K562 (cell line): ENCODE measurements at regions not wholly inside any gene's neighbourhood (a gene's known extent, or its start where the extent isn't known, plus 50 kb on each side); places are given as distances from the start of the nearest gene placed in this dataset.

Experiments used
- ATAC-seq: fragments of 200-7000 bp; cut with Tn5 transposase; 3 replicates; pipeline ENCODE4 v1.9.1; 2020; ENCODE audit warnings: moderate library complexity
- BruUV-seq: library from RNA; stranded (reverse); fragments of 400-500 nt; replicated peaks from 2 replicates; lab custom pipeline; 2021; lab: Mats Ljungman, UMichigan
- CTCF ChIA-PET: fragments of 300-600 bp; formaldehyde crosslinking; extraction: SDS; loops from one replicate; lab custom pipeline; 2021; ENCODE audit warnings: low intra/inter-chr PET ratio; lab: Yijun Ruan, JAX
- POLR2A ChIA-PET: fragments of 300-600, 350-650 bp; sonication (Branson Sonifier 250); formaldehyde crosslinking; extraction: SDS; loops from one replicate; lab custom pipeline; 2021; ENCODE audit warnings: antibody characterized with exemption, inconsistent platforms; lab: Yijun Ruan, JAX
- DNase-seq, 4 experiments: peaks; one replicate each; pipeline versions ENCODE4 v3.0.0 to v3.0.0-alpha.2; 2011 to 2018; ENCODE audit warnings: low spot score in 3 of 4, mixed read lengths in 3 of 4; ENCODE audit errors: extremely low read depth in 1 of 4
- FAIRE-seq: peaks from 2 replicates; lab custom pipeline; 2011; peaks lifted over from hg19 to GRCh38; lab: Jason Lieb, UNC
- H2AFZ ChIP-seq: 2 replicates; pipeline ENCODE4 v1.6.0; 2011; ENCODE audit warnings: low read depth, low read length, control low read depth, inconsistent platforms
- H3K27ac ChIP-seq: fragments of 200-600 bp; 3 replicates; pipeline ENCODE4 v1.8.0; 2011; ENCODE audit warnings: low read depth, mild to moderate bottlenecking, control low read depth, inconsistent platforms, low read length, moderate library complexity, mixed read lengths; ENCODE audit errors: extremely low read depth
- H3K27me3 ChIP-seq, 2 experiments: fragments of 300-600 bp in 1 of 2; 2 replicates in 1 of 2; 3 replicates in 1 of 2; pipeline versions ENCODE4 v1.6.0 to v1.8.0; 2011; ENCODE audit warnings: inconsistent platforms in 2 of 2, low read length in 2 of 2, mild to moderate bottlenecking in 1 of 2, mixed read lengths in 1 of 2, moderate library complexity in 1 of 2; ENCODE audit not compliant: control insufficient read depth in 2 of 2, insufficient read depth in 2 of 2
- H3K36me3 ChIP-seq: fragments of 300-600 bp; 3 replicates; pipeline ENCODE4 v1.8.0; 2011; ENCODE audit warnings: mild to moderate bottlenecking, low read length, inconsistent platforms; ENCODE audit not compliant: control insufficient read depth, insufficient read depth
- H3K4me1 ChIP-seq, 2 experiments: fragments of 200-600 bp in 1 of 2; replicated peaks in 1 of 2; 2 replicates in 1 of 2; 3 replicates in 1 of 2; pipeline versions ENCODE4 v1.5.1 to v1.8.0; 2011; ENCODE audit warnings: inconsistent platforms in 2 of 2, low read length in 2 of 2, mild to moderate bottlenecking in 1 of 2, mixed read lengths in 1 of 2, moderate library complexity in 1 of 2; ENCODE audit not compliant: control insufficient read depth in 2 of 2, insufficient read depth in 2 of 2
- H3K4me2 ChIP-seq: 2 replicates; pipeline ENCODE4 v1.6.1; 2011; ENCODE audit warnings: low read length, control low read depth, inconsistent platforms, mixed read lengths; ENCODE audit not compliant: insufficient read depth
- H3K4me3 ChIP-seq: fragments of 200-600 bp; sonication (generic), shearing (Covaris generic); 2 replicates; pipeline ENCODE4 v1.5.1; 2016; ENCODE audit warnings: control low read depth, inconsistent platforms
- H3K79me2 ChIP-seq: fragments of 200-600 bp; 3 replicates; pipeline ENCODE4 v1.8.0; 2011; ENCODE audit warnings: low read length, inconsistent platforms; ENCODE audit not compliant: control insufficient read depth, insufficient read depth
- H3K9ac ChIP-seq, 2 experiments: 2 replicates each; pipeline versions ENCODE4 v1.6.0 to v1.6.1; 2011; ENCODE audit warnings: low read depth in 2 of 2, low read length in 2 of 2, control low read depth in 1 of 2, inconsistent platforms in 1 of 2, mild to moderate bottlenecking in 1 of 2, mixed read lengths in 1 of 2; ENCODE audit not compliant: insufficient read depth in 1 of 2
- H3K9me1 ChIP-seq: one replicate; pipeline ENCODE4 v1.6.0; 2011; ENCODE audit warnings: inconsistent platforms, mild to moderate bottlenecking, low read length, moderate library complexity; ENCODE audit not compliant: control insufficient read depth, insufficient read depth
- H3K9me3 ChIP-seq: replicated peaks from 2 replicates; pipeline ENCODE4 v1.5.1; 2011; ENCODE audit warnings: low read depth, low read length, inconsistent platforms; ENCODE audit not compliant: control insufficient read depth, insufficient read depth
- H4K20me1 ChIP-seq: replicated peaks from 2 replicates; pipeline ENCODE4 v1.6.1; 2011; ENCODE audit warnings: low read length, inconsistent platforms, mixed read lengths; ENCODE audit not compliant: control insufficient read depth, insufficient read depth
- CEBPB ChIP-seq: fragments of 450-650 bp; IDR thresholded peaks from 2 replicates; pipeline ENCODE4 v1.6.1; 2016; ENCODE audit warnings: missing genetic modification characterization, missing compliant biosample characterization
- ERF ChIP-seq: fragments of 450-650 bp; formaldehyde crosslinking; IDR thresholded peaks from 2 replicates; pipeline ENCODE4 v1.4.0; 2020; ENCODE audit warnings: mild to moderate bottlenecking, mixed read lengths
- GTF2E2 ChIP-seq: fragments of 200-800 bp; sonication (Bioruptor generic); IDR thresholded peaks from 2 replicates; pipeline ENCODE4 v1.6.1; 2016; ENCODE audit warnings: missing genetic modification characterization, missing compliant biosample characterization
- SMAD1 ChIP-seq: fragments of 150-350 bp; IDR thresholded peaks from 2 replicates; pipeline ENCODE4 v1.6.1; 2014; ENCODE audit warnings: low read length, low read depth; ENCODE audit not compliant: partially characterized antibody
- WGBS: fragments of 100-300 bp; shearing (Covaris generic); methylation state at CpG from one replicate; pipeline ENCODE4 v1.1.6; 2016; ENCODE audit warnings: low coverage, mixed read lengths; ENCODE audit not compliant: insufficient coverage; ENCODE audit errors: missing lambda C conversion rate; 5-methylcytosine and 5-hydroxymethylcytosine counted together
- in situ Hi-C: fragments of 300-500 bp; cut with MboI; formaldehyde crosslinking; loops from 4 replicates; pipeline ENCODE4 v1.15.0; 2018; ENCODE audit warnings: inconsistent platforms, mixed read lengths
- intact Hi-C: fragments of 100-400 bp; cut with micrococcal nuclease; formaldehyde crosslinking; loops from 2 replicates; pipeline ENCODE4 v1.14.2; 2022

GRCh38 chr7:88545663-88546062, 213.8 kb upstream of the ZNF804B start:
- Histone ChIP-seq H3K4me3 (no peak overlapping the region), H3K27ac (no peak overlapping the region), H3K4me1 (no peaks in the 10 kb centered on the region), H3K4me2 (no peak overlapping the region), H3K9me3 (no peaks in the 10 kb centered on the region), H3K27me3 (no peaks in the 10 kb centered on the region), H3K9ac (no peak overlapping the region), H2AFZ (no peak overlapping the region), H4K20me1 (no peaks in the 10 kb centered on the region), H3K9me1 (no peaks in the 10 kb centered on the region), H3K36me3 (no peaks in the 10 kb centered on the region), H3K79me2 (no peaks in the 10 kb centered on the region)
- intact Hi-C loops: loop anchor here (1.0 to 2.0 kb wide), 5 partner anchors 213 to 1881 kb away; no protein-coding TSS in a partner anchor
- ChIA-PET POLR2A (no interaction called here), CTCF (no interaction called here)
- TF ChIP-seq ERF (CRISPR knock-in tag): no peak
- 0 out of 2 replicates have a peak, but pooled peaks have one; percentile 15 for TF ChIP-seq CEBPB
- no TSS peak for BruUV-seq
- DNase-seq: no peak
- in situ Hi-C loops: loop anchor here (10.0 to 25.0 kb wide), 3 partner anchors 1079 to 1889 kb away; no protein-coding TSS in a partner anchor
- WGBS: 0% methylated on average over 1 of the region's 1 CpG
- ATAC-seq: no peak
- FAIRE-seq: no peak

GRCh38 chr7:88540012-88540411, 219.5 kb upstream of the ZNF804B start:
- Histone ChIP-seq H3K9me3 (no peaks in the 10 kb centered on the region), H3K9ac (no peak overlapping the region), H4K20me1 (no peaks in the 10 kb centered on the region), H2AFZ (no peak overlapping the region), H3K79me2 (no peaks in the 10 kb centered on the region), H3K4me3 (no peak overlapping the region), H3K4me2 (no peak overlapping the region), H3K4me1 (no peaks in the 10 kb centered on the region), H3K27me3 (no peaks in the 10 kb centered on the region), H3K9me1 (no peaks in the 10 kb centered on the region), H3K27ac (no peak overlapping the region), H3K36me3 (no peaks in the 10 kb centered on the region)
- CTCF ChIA-PET: no interaction called here
- POLR2A ChIA-PET: no interaction called here
- FAIRE-seq: no peak
- BruUV-seq: no TSS peak
- in situ Hi-C loops (loop anchor here (10.0 to 25.0 kb wide), 3 partner anchors 1085 to 1895 kb away; no protein-coding TSS in a partner anchor), intact Hi-C loops (no loop called here)
- ATAC-seq: no peak
- DNase-seq: no peak
- TF ChIP-seq SMAD1 (no peak), GTF2E2 (tag) (no peak)
- WGBS: 3% methylated on average over 3 of the region's 4 CpGs
